ENCODE measurements at regions not wholly inside any gene's neighbourhood (a gene's known extent, or its start where the extent isn't known, plus 50 kb on each side); places are given as distances from the start of the nearest gene placed in this dataset.

- no peaks in the 10 kb centered on the region for H3K79me2 ChIP-seq (ENCODE audit: control insufficient read depth, insufficient read depth, low read length)
- no peak overlapping the region for H3K4me3 ChIP-seq (replicated peaks in 1 of 3; ENCODE audit: insufficient read depth in 1 of 3, low read depth in 1 of 3, low read length in 3 of 3)
- no peaks in the 10 kb centered on the region for H3K9me1 ChIP-seq (replicated peaks; ENCODE audit: control insufficient read depth, extremely low read depth, insufficient read depth, low read length)
- H3K4me1 ChIP-seq (ENCODE audit: control insufficient read depth, extremely low read depth, insufficient read depth, low read length) = no peaks in the 10 kb centered on the region
- DNase-seq (ENCODE audit: low read depth, low spot score) = no peak
- H4K20me1 ChIP-seq (replicated peaks; ENCODE audit: control insufficient read depth, extremely low read depth, insufficient read depth, low read length) = no peaks in the 10 kb centered on the region
- BruUV-seq (replicated peaks) = no TSS peak
- no peak overlapping the region for H3K4me2 ChIP-seq (ENCODE audit: insufficient read depth, low read length)
- H3K9ac ChIP-seq (replicated peaks; ENCODE audit: extremely low read depth, insufficient read depth, low read length) = no peak overlapping the region
- intact Hi-C loops (cut with micrococcal nuclease) (no loop called here), dilution Hi-C loops (cut with MboI; ENCODE audit: extremely low pct_ligation_motif_present, low sequenced_read_pairs) (no loop called here)
- no peaks in the 10 kb centered on the region for H3K27me3 ChIP-seq (ENCODE audit: control insufficient read depth in 2 of 2, insufficient read depth in 2 of 2, low read length in 2 of 2)
- no peak overlapping the region for H3K27ac ChIP-seq (ENCODE audit: insufficient read depth, low read depth, low read length)
- no peaks in the 10 kb centered on the region for H3K36me3 ChIP-seq (ENCODE audit: control insufficient read depth in 2 of 2, extremely low read depth in 1 of 2, insufficient read depth in 2 of 2, low read length in 2 of 2)
- CTCF ChIA-PET = no interaction called here
- POLR2A ChIA-PET = no interaction called here
- H3K9me3 ChIP-seq (replicated peaks; ENCODE audit: control insufficient read depth, insufficient read depth, low read length) = no peaks in the 10 kb centered on the region
- H2AFZ ChIP-seq (ENCODE audit: low read depth, low read length) = no peak overlapping the region
- FAIRE-seq = no peak
- TF ChIP-seq GATA2 (IDR thresholded peaks at IDR 0.05; ENCODE audit: insufficient read depth, insufficient read length, low read depth, low read length) = no peak
- no peak for TF ChIP-seq POLR2AphosphoS5 (IDR thresholded peaks at IDR 0.05; ENCODE audit: insufficient read depth, low read depth, low read length)
- TF ChIP-seq MYC (IDR thresholded peaks at IDR 0.05; ENCODE audit: low read depth, low read length) = no peak
- TF ChIP-seq EZH2 (IDR thresholded peaks at IDR 0.05; ENCODE audit: borderline replicate concordance, low read depth, low read length, severe bottlenecking) = no peak
- TF ChIP-seq MAX (IDR thresholded peaks at IDR 0.05; ENCODE audit: insufficient read depth, insufficient read length) = no peak
- no peak for TF ChIP-seq FOS (IDR thresholded peaks at IDR 0.05; ENCODE audit: borderline replicate concordance, insufficient read depth, low read length)
- TF ChIP-seq CTCF (IDR thresholded peaks at IDR 0.05; ENCODE audit: extremely low read depth in 1 of 2, insufficient read depth in 1 of 2, low read depth in 1 of 2, low read length in 2 of 2) = no peak
- TF ChIP-seq POLR2A (IDR thresholded peaks at IDR 0.05; ENCODE audit: low read depth, low read length) = no peak
Measured at GRCh38 chr4:79764120-79764519, 308.9 kb downstream of the ANTXR2 start.
